Hematopoietic multipotent progenitor cell treated with erythropoietin and hydrocortisone succinate and interleukin-3 and kit ligand, for 4 days (in vitro differentiated cells): ENCODE measurements at regions not wholly inside any gene's neighbourhood (a gene's known extent, or its start where the extent isn't known, plus 50 kb on each side); places are given as distances from the start of the nearest gene placed in this dataset.

ENCODE experiments used
- DNase-seq: peaks from one replicate; pipeline ENCODE4 v3.0.0-alpha.2; 2015

GRCh38 chr12:47558625-47559345 lies 147.0 kb downstream of the RPAP3 start:
- DNase-seq = no peak

GRCh38 chr12:47557386-47557785 lies 148.4 kb downstream of the RPAP3 start:
- DNase-seq = no peak

- no peak for DNase-seq
These were observed 149.4 kb downstream of the RPAP3 start for GRCh38 chr12:47556261-47557030.

GRCh38 chr12:47554046-47554653 lies 151.7 kb downstream of the RPAP3 start:
- no peak for DNase-seq

GRCh38 chr12:47553266-47553665 lies 152.6 kb downstream of the RPAP3 start:
- DNase-seq = no peak

GRCh38 chr12:47551426-47551851 lies 154.4 kb downstream of the RPAP3 start:
- no peak for DNase-seq

GRCh38 chr12:47549258-47549657 lies 156.6 kb downstream of the RPAP3 start:
- no peak for DNase-seq

- DNase-seq = no peak
These were observed 157.4 kb downstream of the RPAP3 start for GRCh38 chr12:47548401-47548800.

- no peak for DNase-seq
These were observed 158.8 kb downstream of the RPAP3 start for GRCh38 chr12:47547077-47547476.

- DNase-seq = no peak
These were observed 159.8 kb downstream of the RPAP3 start for GRCh38 chr12:47545938-47546609.

- DNase-seq = peak; percentile 36
These were observed 171.1 kb downstream of the RPAP3 start for GRCh38 chr12:47534695-47535094.

GRCh38 chr12:47530050-47530449 lies 175.8 kb downstream of the RPAP3 start:
- DNase-seq = no peak

GRCh38 chr12:47527816-47528215 lies 178.0 kb downstream of the RPAP3 start:
- no peak for DNase-seq

- no peak for DNase-seq
These were observed 185.8 kb downstream of the RPAP3 start for GRCh38 chr12:47520029-47520428.

- no peak for DNase-seq
These were observed 188.7 kb downstream of the RPAP3 start for GRCh38 chr12:47517122-47517521.

- DNase-seq = no peak
These were observed 196.4 kb downstream of the RPAP3 start for GRCh38 chr12:47509398-47509851.

- no peak for DNase-seq
These were observed 198.6 kb downstream of the RPAP3 start for GRCh38 chr12:47507221-47507620.

- peak; percentile 36 for DNase-seq
These were observed 200.9 kb downstream of the RPAP3 start for GRCh38 chr12:47504775-47505446.

GRCh38 chr12:47493801-47494200 lies 212.0 kb downstream of the RPAP3 start:
- DNase-seq = no peak

- no peak for DNase-seq
These were observed 214.1 kb downstream of the RPAP3 start for GRCh38 chr12:47491516-47492305.

GRCh38 chr12:47488888-47489287 lies 216.9 kb downstream of the RPAP3 start:
- DNase-seq = no peak

- no peak for DNase-seq
These were observed 224.8 kb downstream of the RPAP3 start for GRCh38 chr12:47481041-47481440.
